Head of caudate nucleus (tissue), 42 donors: ENCODE measurements at regions not wholly inside any gene's neighbourhood (a gene's known extent, or its start where the extent isn't known, plus 50 kb on each side); places are given as distances from the start of the nearest gene placed in this dataset.

Experiments
- DNase-seq, 42 donors: peaks; one replicate each; pipeline versions ENCODE4 v3.0.0 to v3.0.0-alpha.2; 2020 to 2021; ENCODE audit warnings: mixed read lengths in 7 of 42
- intact Hi-C: fragments of 100-400 bp; cut with DNase I; formaldehyde crosslinking; loops from one replicate; pipeline ENCODE4 v1.15.0; 2022

GRCh38 chr18:71689416-71690160 lies 854.6 kb downstream of the CBLN2 start:
- no peak for DNase-seq
- intact Hi-C loops: no loop called here

GRCh38 chr18:71682591-71682990 lies 861.6 kb downstream of the CBLN2 start:
- no peak for DNase-seq
- intact Hi-C loops: no loop called here

GRCh38 chr18:71678144-71678543 lies 866.0 kb downstream of the CBLN2 start:
- DNase-seq: no peak
- intact Hi-C loops: no loop called here

DNA sequence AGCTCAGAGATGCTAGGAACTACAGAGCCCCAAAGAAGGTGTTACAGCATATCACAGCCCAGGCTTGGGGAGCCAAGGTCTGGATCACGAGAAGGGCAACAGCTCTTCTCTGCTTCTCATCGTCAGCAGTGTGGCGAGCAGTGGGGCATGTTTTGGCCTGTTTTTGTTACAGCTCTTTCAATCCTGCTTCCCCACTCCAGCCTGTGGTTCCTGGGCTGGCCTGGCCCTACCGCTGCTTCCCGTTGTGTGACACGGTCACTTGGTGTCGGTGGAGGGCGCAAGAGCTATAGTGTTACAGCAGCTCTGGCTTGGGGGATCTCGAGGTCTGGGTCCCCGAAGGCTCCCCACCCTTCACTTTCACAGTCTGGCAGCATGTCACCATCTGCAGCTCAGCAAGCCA lies 870.2 kb downstream of the CBLN2 start:
- peak in 1 of 42 donors; percentile 15 for DNase-seq
- intact Hi-C loops: no loop called here

DNA sequence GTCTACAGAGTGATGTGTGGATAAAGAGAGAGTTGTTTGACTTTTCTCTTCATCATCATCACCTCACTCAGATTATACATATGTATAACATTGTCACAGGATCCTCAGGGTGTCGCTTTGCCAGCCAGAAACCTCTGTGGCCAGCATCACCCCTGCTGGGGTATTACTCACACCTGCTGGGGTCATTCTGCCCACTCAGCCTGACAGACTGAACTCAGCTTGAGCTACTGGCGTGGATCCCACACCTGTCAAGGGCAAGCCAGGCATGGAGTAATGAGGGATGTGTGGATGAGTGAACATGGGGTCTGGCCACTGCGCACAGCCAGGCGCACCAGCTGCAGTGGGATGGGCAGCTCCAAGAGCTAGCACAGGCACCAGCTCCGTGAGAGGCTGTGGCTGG lies 870.6 kb downstream of the CBLN2 start:
- no peak for DNase-seq
- intact Hi-C loops: no loop called here

DNA sequence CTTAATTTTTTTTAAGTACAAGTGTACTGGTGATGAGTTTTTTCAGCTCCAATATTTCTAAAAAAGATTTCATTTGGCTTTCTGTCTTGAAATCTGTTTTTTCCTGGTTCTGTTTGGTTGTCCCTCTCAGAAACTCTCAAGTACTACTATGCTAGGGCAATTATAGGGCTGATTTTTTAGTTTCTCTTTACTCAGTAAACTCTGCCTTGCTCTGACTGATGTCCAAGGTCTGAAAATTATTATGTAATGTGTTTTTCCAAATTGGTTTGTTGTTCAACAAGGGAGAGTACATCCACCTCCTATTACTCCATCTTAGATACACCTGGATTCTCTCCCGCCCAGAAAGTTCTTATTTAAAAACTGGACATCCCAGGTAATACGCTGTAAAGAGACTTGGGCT lies 877.7 kb downstream of the CBLN2 start:
- intact Hi-C loops: no loop called here
- DNase-seq: no peak

GRCh38 chr18:71665131-71665530 lies 879.0 kb downstream of the CBLN2 start:
- no peak for DNase-seq
- intact Hi-C loops: no loop called here

DNA sequence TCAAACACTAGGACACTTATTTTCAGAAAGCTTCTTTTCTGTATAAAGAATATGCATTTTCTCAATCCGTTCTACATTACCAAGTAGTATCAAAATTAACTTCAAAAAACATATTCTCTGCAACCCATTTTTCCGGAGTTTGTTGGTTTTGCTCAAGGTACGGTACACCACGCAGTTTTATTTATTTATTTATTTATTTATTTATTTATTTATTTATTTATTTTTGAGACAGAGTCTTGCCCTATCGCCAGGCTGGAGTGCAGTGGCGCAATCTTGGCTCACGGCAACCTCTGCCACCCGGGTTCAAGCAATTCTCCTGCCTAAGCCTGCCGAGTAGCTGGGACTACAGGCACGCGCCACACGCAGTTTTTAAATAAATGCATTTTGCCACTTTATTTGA lies 900.3 kb downstream of the CBLN2 start:
- intact Hi-C loops: no loop called here

GRCh38 chr18:71630696-71631095 lies 913.4 kb downstream of the CBLN2 start:
- intact Hi-C loops: no loop called here

More for the DNA sequence above, 900.3 kb downstream of the CBLN2 start:
- no peak for DNase-seq

DNA sequence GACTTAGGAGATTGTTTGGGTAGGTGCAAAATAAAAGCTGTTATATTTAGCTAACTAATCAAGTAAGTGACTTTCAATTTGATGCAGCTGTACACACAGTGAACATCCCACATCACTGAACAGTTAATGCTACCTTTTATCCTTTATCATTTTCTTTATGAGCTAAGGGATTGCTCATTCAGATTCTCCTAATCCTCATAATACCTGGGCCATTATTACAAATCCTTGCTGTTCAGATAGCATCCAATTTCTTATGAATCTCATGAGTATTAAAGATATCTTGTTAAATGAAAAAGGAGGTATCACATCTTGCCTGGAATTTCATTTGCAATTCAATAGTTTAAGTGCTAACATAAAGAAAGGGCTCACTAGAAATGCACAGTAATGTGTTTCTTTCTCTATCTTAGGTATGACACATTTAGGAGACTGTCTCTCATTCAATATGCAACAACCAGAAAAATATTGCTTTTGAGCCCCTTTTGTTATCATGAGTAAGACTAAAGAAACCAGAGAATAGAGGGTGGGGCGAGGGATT lies 918.5 kb downstream of the CBLN2 start:
- intact Hi-C loops: no loop called here
- no peak for DNase-seq

More at GRCh38 chr18:71630696-71631095, 913.4 kb downstream of the CBLN2 start:
- no peak for DNase-seq

GRCh38 chr18:71598374-71598773 lies 945.8 kb downstream of the CBLN2 start:
- DNase-seq: no peak
- intact Hi-C loops: no loop called here

- intact Hi-C loops: no loop called here
- no peak for DNase-seq
These were observed 946.9 kb downstream of the CBLN2 start for GRCh38 chr18:71597219-71597618.

DNA sequence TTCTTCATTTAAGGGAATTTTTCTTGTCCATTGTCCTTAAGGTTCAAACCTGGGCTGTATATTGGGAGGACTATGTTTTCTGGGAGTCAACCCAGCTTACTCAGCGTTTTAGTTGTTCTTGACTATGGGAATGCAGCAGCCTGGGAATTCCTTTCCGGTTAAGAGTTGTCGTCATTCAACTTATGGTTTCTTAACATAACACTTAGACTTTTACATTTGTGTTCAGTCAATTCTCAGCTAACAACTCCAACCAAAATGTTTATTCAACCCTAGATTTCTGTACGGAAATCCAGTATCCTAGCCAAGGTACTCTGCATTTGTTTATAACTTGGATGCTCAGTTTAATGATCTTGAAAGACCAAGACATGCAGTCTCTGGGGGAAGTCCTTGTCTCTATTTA lies 960.9 kb downstream of the CBLN2 start:
- no peak for DNase-seq
- intact Hi-C loops: no loop called here

- DNase-seq: no peak
- intact Hi-C loops: no loop called here
These were observed 989.5 kb downstream of the CBLN2 start for GRCh38 chr18:71554686-71555085.

DNA sequence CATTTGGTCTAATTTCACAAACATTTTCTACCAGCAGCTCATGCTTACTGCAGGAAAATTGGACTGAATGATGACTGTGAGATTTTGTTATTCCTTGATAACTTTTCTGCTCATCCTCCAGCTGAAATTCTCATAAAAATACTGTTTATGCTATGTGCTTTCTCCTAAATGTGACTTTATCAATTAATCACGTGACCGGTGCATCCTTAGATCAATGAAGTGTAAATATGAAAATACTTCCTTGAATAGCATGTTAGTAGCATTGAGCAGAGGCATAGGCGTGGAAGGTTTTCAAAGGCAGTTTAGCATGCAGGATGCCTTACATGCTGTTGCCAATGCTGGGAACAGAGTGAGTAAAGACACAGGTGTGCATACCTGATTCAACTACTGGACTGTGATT lies 1002.5 kb downstream of the CBLN2 start:
- intact Hi-C loops: no loop called here
- DNase-seq: no peak

DNA sequence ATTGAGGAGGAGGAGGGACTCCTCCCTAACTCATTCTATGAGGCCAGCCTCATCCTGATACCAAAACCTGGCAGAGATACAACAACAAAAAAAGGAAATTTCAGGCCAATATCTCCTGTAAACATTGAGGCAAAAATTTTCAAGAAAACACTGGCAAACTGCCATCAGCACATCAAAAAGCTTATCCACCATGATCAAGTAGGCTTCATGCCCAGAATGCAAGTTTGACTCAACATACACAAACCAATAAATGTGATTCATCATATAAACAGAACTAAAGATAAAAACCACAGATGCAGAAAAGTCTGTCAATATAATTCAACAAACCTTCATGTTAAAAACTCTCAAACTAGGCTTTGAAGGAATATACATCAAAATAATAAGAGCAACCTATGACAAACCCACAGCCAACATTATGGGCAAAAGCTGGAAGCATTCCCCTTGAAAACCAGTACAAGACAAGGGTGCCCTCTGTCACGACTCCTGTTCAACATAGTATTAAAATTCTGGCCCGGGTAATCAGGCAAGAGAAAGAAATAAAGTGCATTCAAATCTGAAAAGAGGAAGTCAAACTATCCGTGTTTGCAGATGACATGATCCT lies 1014.3 kb downstream of the CBLN2 start:
- no peak for DNase-seq
- intact Hi-C loops: no loop called here

DNA sequence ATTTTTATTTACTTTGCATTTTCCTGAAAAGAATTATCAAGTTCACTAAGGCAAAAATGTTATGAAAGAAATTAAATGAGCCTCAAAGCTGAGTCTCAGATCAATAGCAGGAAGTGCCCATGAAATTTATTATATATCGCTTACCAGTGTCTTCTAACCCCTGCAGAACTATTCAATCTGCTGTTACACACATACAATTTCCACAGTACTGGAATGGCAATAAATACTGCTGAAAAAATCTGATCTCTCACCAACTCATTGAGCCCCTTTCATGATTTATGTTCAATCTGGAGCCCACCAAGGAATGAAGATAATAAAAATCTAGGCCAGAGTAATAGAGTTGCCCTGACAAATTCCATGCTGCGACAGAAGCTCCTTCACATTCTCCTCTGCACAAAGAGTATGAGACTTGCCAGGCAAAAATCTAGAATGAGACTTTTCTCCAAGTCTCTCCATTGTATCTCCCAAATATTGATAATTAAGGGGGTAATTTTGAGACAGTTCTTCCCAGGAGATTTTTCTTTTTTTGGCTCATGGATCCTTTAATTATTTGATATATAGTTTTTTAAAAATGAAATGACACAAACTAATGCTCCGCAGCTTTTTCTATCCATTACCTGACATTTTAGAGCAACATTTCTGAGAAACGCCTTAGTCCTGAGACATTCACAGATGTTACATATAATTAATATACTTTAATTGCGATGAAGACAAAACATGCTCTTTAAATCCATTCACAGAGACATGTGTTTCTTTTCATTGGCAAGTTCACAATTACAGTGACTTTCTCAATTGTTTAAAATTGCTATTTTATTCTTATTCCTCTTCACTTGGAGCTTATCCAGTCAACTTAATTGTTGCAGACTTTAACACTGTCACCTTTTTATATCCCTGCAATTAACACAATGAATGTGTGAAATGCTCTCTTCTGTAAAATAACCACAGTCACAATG lies 1020.4 kb downstream of the CBLN2 start:
- DNase-seq: no peak
- intact Hi-C loops: no loop called here

GRCh38 chr18:71505526-71505925 lies 1038.6 kb downstream of the CBLN2 start:
- no peak for DNase-seq
- intact Hi-C loops: no loop called here

- intact Hi-C loops: no loop called here
- DNase-seq: no peak
These were observed 1040.9 kb downstream of the CBLN2 start for GRCh38 chr18:71503222-71503621.

DNA sequence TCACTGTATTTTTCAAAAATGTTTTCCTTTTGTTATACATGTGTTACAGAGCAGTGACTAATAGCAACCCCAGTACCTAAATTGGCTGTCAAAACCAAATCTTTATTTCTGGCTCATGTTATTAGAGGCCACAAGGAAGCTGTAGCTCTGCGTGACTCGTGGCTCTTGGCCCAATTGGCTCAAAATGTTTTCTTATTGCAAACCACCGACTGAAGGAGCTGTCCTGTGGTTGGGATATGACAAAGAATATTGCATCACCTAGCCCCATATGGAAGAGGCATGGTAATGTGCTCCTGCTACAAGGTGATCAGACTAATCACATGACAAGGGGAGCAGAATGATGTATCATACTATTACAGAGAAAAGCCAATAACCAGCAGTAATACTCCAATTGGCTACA lies 1058.5 kb downstream of the CBLN2 start:
- intact Hi-C loops: no loop called here
- no peak for DNase-seq
